ENCODE measurements at regions not wholly inside any gene's neighbourhood (a gene's known extent, or its start where the extent isn't known, plus 50 kb on each side); places are given as distances from the start of the nearest gene placed in this dataset.

DNA sequence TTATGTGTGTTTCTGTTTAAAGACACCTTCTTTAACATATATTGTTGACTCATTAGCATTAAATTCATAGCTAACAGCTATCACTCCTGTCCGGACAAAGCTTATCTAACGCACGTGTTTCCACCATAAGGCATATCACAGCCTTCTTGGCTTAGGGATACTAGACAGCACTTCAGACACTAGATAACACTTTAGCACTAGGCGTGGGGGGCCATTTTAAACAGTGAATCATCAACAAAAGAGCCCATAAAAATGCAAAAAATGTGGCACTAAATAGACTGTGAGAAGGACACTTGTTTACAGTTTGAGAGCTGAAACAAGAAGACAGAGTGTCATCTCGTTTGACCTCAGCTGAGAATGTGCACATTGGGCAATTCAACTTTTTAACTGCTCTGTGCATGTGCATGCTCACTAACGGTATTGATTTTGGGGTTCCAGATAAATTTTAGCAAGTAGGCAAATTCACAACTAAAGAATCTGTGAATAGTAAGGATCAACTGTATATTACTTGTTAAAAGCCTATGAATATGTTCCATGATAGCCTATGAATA is 58.9 kb upstream of the RAI2 start:
- no peak for DNase-seq

DNA sequence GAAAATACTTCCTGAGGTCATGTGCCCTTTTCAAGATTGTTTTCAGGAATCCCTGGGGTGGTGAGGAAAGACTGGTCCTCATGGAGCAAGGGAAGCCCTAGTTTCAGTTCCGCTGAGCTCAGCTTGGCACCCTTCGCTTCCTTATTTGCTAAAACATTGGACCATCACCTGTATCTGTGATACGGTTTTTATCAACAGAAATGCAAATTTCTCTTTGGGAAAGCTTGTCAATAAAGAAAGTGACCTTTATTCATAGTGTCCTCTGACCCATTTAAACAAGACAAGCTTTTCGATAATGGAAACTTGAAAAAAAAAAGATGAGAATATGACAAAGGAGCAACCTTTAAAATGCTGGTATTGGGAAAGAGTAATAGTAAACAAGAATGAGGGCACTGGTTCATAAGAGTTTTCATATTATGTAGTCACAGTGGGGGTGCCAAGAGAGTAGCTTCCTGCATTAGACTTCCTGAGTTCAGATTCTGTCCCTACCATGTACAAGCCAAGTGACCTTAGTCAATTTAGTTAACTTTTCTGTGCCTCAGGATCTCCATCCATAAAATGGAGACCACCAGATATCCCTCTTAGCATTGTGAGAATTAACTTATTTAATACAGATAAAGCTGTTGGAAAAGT is 57.0 kb upstream of the RAI2 start:
- no peak for DNase-seq

DNA sequence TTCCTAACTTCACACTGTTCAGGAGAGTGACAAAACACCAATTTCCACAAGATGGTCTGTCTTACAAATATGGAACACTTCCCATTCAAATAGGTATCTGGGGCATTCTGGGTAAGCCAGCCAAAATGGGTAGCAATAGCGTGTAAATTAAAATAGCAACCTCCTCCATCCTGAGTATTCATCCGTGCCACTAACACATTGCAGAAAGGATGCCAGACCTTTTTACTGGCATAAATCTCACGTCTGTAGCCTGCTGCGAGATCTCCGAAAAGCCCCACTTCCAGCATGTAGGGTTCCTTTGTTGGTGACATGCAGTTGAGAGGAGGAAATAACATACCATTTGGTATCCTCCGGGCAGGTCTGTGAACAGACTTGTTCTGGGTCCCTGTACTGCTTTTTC is 52.7 kb upstream of the RAI2 start:
- no peak for DNase-seq

All from hindlimb muscle (tissue), 1 donor.